Osteoblast (primary cell): ENCODE measurements at regions not wholly inside any gene's neighbourhood (a gene's known extent, or its start where the extent isn't known, plus 50 kb on each side); places are given as distances from the start of the nearest gene placed in this dataset.

ENCODE experiments used
- DNase-seq: peaks from one replicate; pipeline ENCODE4 v3.0.0; 2011; ENCODE audit warnings: low spot score, mixed read lengths; ENCODE audit not compliant: insufficient read length; ENCODE audit errors: missing footprints
- H2AFZ ChIP-seq: 2 replicates; pipeline ENCODE4 v1.6.0; 2011; ENCODE audit warnings: mild to moderate bottlenecking, low read length
- H3K27ac ChIP-seq: 2 replicates; pipeline ENCODE4 v1.5.1; 2011; ENCODE audit warnings: mild to moderate bottlenecking, low read depth, low read length, moderate library complexity
- H3K27me3 ChIP-seq: 2 replicates; pipeline ENCODE4 v1.6.0; 2012; ENCODE audit warnings: mild to moderate bottlenecking, control low read depth, inconsistent platforms, low read length, moderate library complexity; ENCODE audit not compliant: insufficient read depth
- H3K36me3 ChIP-seq: 2 replicates; pipeline ENCODE4 v1.5.1; 2011; ENCODE audit warnings: mild to moderate bottlenecking, low read length, control low read depth, moderate library complexity; ENCODE audit not compliant: insufficient read depth
- H3K4me1 ChIP-seq: 2 replicates; pipeline ENCODE4 v1.5.1; 2011; ENCODE audit warnings: mild to moderate bottlenecking, low read length, control low read depth, moderate library complexity; ENCODE audit not compliant: insufficient read depth
- H3K4me2 ChIP-seq: 2 replicates; pipeline ENCODE4 v1.6.0; 2011; ENCODE audit warnings: mild to moderate bottlenecking, low read length; ENCODE audit not compliant: insufficient read depth
- H3K4me3 ChIP-seq: fragments of 200-600 bp; sonication (generic); 3 replicates; pipeline ENCODE4 v1.5.1; 2012; ENCODE audit warnings: mild to moderate bottlenecking, low read length, inconsistent platforms; ENCODE audit not compliant: insufficient read depth
- H3K79me2 ChIP-seq: 2 replicates; pipeline ENCODE4 v1.6.0; 2012; ENCODE audit warnings: mild to moderate bottlenecking, low read length, control low read depth, inconsistent platforms; ENCODE audit not compliant: insufficient read depth
- H3K9me3 ChIP-seq: 2 replicates; pipeline ENCODE4 v1.5.1; 2011; ENCODE audit warnings: low read depth, low read length, control low read depth
- H4K20me1 ChIP-seq: 2 replicates; pipeline ENCODE4 v1.6.0; 2012; ENCODE audit warnings: mild to moderate bottlenecking, low read length, control low read depth; ENCODE audit not compliant: insufficient read depth
- TF ChIP-seq, protein P1 (sequence below): IDR thresholded peaks from 2 replicates; pipeline ENCODE4 v1.5.1; 2011; ENCODE audit warnings: mild to moderate bottlenecking, low read depth, low read length, moderate library complexity; ENCODE audit errors: extremely low read depth

DNA sequence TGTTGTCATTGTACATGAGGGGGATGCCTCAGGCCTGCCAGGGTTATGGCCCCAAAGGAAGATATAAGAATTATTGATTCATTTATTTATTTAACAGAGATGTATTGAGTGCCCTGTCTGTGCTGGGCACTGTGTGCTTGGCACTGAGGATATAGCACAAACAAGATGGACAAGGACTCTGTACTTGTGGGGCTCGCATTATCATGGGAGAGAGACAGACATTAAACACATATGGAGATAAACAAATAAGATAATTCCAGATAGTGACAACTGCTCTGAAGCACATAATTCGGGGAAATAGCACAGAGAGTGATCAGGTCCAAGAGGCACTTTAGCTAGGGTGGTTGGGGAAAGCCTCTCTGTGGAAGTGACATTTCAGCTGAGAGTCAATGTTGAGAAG, 119.8 kb upstream of the ARHGAP20 start:
- Histone ChIP-seq H3K27me3 (no peaks in the 10 kb centered on the region), H3K36me3 (no peaks in the 10 kb centered on the region), H2AFZ (no peak overlapping the region), H4K20me1 (no peaks in the 10 kb centered on the region), H3K79me2 (no peaks in the 10 kb centered on the region), H3K4me2 (no peak overlapping the region), H3K9me3 (no peaks in the 10 kb centered on the region), H3K27ac (no peak overlapping the region), H3K4me1 (no peaks in the 10 kb centered on the region), H3K4me3 (no peak overlapping the region)
- TF ChIP-seq, protein P1, sequence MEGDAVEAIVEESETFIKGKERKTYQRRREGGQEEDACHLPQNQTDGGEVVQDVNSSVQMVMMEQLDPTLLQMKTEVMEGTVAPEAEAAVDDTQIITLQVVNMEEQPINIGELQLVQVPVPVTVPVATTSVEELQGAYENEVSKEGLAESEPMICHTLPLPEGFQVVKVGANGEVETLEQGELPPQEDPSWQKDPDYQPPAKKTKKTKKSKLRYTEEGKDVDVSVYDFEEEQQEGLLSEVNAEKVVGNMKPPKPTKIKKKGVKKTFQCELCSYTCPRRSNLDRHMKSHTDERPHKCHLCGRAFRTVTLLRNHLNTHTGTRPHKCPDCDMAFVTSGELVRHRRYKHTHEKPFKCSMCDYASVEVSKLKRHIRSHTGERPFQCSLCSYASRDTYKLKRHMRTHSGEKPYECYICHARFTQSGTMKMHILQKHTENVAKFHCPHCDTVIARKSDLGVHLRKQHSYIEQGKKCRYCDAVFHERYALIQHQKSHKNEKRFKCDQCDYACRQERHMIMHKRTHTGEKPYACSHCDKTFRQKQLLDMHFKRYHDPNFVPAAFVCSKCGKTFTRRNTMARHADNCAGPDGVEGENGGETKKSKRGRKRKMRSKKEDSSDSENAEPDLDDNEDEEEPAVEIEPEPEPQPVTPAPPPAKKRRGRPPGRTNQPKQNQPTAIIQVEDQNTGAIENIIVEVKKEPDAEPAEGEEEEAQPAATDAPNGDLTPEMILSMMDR = no peak
- DNase-seq = no peak

DNA sequence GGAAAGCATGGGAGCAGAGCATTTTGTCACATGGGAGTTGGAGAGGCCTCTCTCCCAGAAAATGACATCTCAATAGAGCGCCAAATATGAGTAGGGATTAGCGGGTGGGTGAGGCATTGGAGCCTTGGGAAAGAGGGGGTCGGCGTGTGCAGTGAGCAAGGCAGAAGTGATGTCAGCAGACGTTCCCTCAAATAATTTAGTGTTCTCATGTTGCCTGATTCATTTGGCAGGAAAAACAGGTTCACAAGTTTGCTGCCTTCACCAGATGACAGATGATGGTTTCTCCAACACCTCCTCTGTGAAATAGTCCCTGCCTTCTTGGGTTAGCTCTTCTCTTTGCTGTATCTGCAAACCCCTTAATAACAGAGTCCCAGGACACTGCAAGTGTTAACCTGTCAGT, 118.5 kb upstream of the ARHGAP20 start:
- H3K4me1 ChIP-seq = no peaks in the 10 kb centered on the region

DNA sequence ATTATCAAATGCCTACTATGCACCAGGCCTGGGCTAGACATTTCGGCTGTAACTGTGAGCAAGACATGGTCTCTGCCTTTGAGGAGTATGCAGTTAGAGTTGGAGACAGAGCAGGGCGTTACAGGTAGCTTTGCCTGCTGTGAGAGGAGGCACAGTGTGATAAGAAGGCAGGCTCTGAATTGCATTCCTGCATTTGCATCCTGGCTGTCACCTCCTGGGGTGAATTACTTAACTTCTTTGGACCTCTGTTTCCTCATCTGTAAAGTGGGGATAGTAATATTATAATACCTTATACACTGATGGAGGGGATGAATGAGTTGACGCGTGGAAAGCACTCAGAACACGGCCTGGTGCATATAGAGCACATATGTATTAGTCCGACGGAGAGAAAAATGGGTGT, 118.1 kb upstream of the ARHGAP20 start:
- no peak overlapping the region for H2AFZ ChIP-seq
- no peaks in the 10 kb centered on the region for H4K20me1 ChIP-seq
- H3K27ac ChIP-seq = no peak overlapping the region
- H3K4me3 ChIP-seq = no peak overlapping the region
- H3K27me3 ChIP-seq = no peaks in the 10 kb centered on the region
- no peaks in the 10 kb centered on the region for H3K36me3 ChIP-seq
- no peaks in the 10 kb centered on the region for H3K9me3 ChIP-seq
- no peaks in the 10 kb centered on the region for H3K4me1 ChIP-seq
- no peaks in the 10 kb centered on the region for H3K79me2 ChIP-seq
- DNase-seq = no peak
- no peak overlapping the region for H3K4me2 ChIP-seq
- TF ChIP-seq, protein P1 = no peak

More for the DNA sequence above, 118.5 kb upstream of the ARHGAP20 start:
- H3K27ac ChIP-seq = no peak overlapping the region
- H3K4me2 ChIP-seq = no peak overlapping the region
- DNase-seq = no peak
- H4K20me1 ChIP-seq = no peaks in the 10 kb centered on the region
- H3K4me3 ChIP-seq = no peak overlapping the region
- H3K27me3 ChIP-seq = no peaks in the 10 kb centered on the region
- H3K9me3 ChIP-seq = no peaks in the 10 kb centered on the region
- H3K36me3 ChIP-seq = no peaks in the 10 kb centered on the region
- H2AFZ ChIP-seq = no peak overlapping the region
- H3K79me2 ChIP-seq = no peaks in the 10 kb centered on the region
- TF ChIP-seq, protein P1 = no peak

DNA sequence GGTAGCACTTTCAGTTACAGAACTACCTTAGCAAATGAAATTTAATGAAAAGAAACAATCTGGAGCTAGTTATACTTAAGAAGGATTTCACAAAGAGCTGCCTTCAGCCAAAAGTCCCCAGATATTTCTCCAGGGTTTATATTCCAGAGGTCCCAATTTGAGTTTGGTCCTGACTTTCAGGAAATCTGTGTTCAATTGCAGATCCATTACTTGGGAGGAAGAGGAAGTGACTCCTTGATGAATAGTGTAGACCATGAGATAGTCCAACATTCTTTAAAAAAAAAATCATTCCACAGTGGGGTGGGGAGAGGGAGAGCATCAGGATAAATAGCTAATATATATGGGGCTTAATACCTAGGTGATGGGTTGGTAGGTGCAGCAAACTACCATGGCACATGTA, 117.6 kb upstream of the ARHGAP20 start:
- Histone ChIP-seq H3K36me3 (no peaks in the 10 kb centered on the region), H2AFZ (no peak overlapping the region), H3K79me2 (no peaks in the 10 kb centered on the region), H3K27ac (no peak overlapping the region), H3K27me3 (no peaks in the 10 kb centered on the region), H3K9me3 (no peaks in the 10 kb centered on the region), H4K20me1 (no peaks in the 10 kb centered on the region), H3K4me1 (no peaks in the 10 kb centered on the region), H3K4me2 (no peak overlapping the region), H3K4me3 (no peak overlapping the region)
- TF ChIP-seq, protein P1 = no peak
- no peak for DNase-seq
